HepG2 (cell line): ENCODE measurements at regions not wholly inside any gene's neighbourhood (a gene's known extent, or its start where the extent isn't known, plus 50 kb on each side); places are given as distances from the start of the nearest gene placed in this dataset.
A peak's percentile ranks its signal among the peaks of the same experiment; 100 is the strongest.

ENCODE experiments used
- ATAC-seq: fragments of 200-7000 bp; cut with Tn5 transposase; 3 replicates; pipeline ENCODE4 v1.9.1; 2020; ENCODE audit warnings: mild to moderate bottlenecking, moderate library complexity
- BruUV-seq: library from RNA; stranded (reverse); fragments of 400-500 nt; replicated peaks from 2 replicates; lab custom pipeline; 2021; lab: Mats Ljungman, UMichigan
- CTCF ChIA-PET: fragments of 300-600 bp; formaldehyde crosslinking; extraction: SDS; loops from one replicate; lab custom pipeline; 2021; ENCODE audit warnings: low total read pairs, inconsistent platforms, low intra/inter-chr PET ratio; lab: Yijun Ruan, JAX
- POLR2A ChIA-PET: fragments of 350-600 bp; sonication (Branson Sonifier 250); formaldehyde crosslinking; loops from one replicate; lab custom pipeline; 2020; ENCODE audit warnings: antibody characterized with exemption, inconsistent platforms; lab: Yijun Ruan, JAX
- DNase-seq: peaks from one replicate; pipeline ENCODE4 v3.0.0-alpha.2; 2015; ENCODE audit warnings: low spot score
- FAIRE-seq: peaks from 3 replicates; lab custom pipeline; 2011; peaks lifted over from hg19 to GRCh38; lab: Jason Lieb, UNC
- H2AFZ ChIP-seq: one replicate; pipeline ENCODE4 v1.6.1; 2011; ENCODE audit warnings: low read length, inconsistent platforms
- H3K27ac ChIP-seq: fragments of 300-600 bp; 3 replicates; pipeline ENCODE4 v1.8.0; 2011; ENCODE audit warnings: mixed run types, mild to moderate bottlenecking, mixed read lengths, low read length, inconsistent platforms; ENCODE audit not compliant: insufficient read depth; ENCODE audit errors: extremely low read length
- H3K27me3 ChIP-seq, 2 experiments: fragments of 200-600 bp in 1 of 2; 2 replicates in 1 of 2; 3 replicates in 1 of 2; pipeline versions ENCODE4 v1.6.0 to v1.8.0; 2011; ENCODE audit warnings: low read length in 2 of 2, mild to moderate bottlenecking in 2 of 2, moderate library complexity in 2 of 2, inconsistent platforms in 1 of 2; ENCODE audit not compliant: insufficient read depth in 2 of 2, control insufficient read depth in 1 of 2
- H3K36me3 ChIP-seq, 2 experiments: fragments of 200-600 bp in 1 of 2; replicated peaks in 1 of 2; 2 replicates in 1 of 2; 3 replicates in 1 of 2; pipeline versions ENCODE4 v1.5.1 to v1.8.0; 2011; ENCODE audit warnings: low read length in 2 of 2, inconsistent platforms in 1 of 2; ENCODE audit not compliant: insufficient read depth in 2 of 2, control insufficient read depth in 1 of 2
- H3K4me1 ChIP-seq: 2 replicates; pipeline ENCODE4 v1.5.1; 2012; ENCODE audit warnings: low read length, inconsistent platforms; ENCODE audit not compliant: insufficient read depth
- H3K4me2 ChIP-seq: 2 replicates; pipeline ENCODE4 v1.6.0; 2011; ENCODE audit warnings: low read depth, low read length, inconsistent platforms
- H3K4me3 ChIP-seq, 3 experiments: fragments of 200-600 bp in 1 of 3; sonication (generic), shearing (Covaris generic) in 1 of 3; replicated peaks in 1 of 3; 2 replicates each; pipeline ENCODE4 v1.5.1; 2011 to 2016; ENCODE audit warnings: low read length in 3 of 3, inconsistent platforms in 2 of 3, low read depth in 2 of 3, mild to moderate bottlenecking in 2 of 3, control low read depth in 1 of 3, mixed read lengths in 1 of 3; ENCODE audit not compliant: insufficient read depth in 1 of 3
- H3K79me2 ChIP-seq: one replicate; pipeline ENCODE4 v1.6.1; 2011; ENCODE audit warnings: low read length, inconsistent platforms; ENCODE audit not compliant: insufficient read depth
- H3K9ac ChIP-seq: 2 replicates; pipeline ENCODE4 v1.6.0; 2011; ENCODE audit warnings: mild to moderate bottlenecking, low read depth, low read length, inconsistent platforms; ENCODE audit not compliant: insufficient read depth
- H3K9me3 ChIP-seq: 2 replicates; pipeline ENCODE4 v1.5.1; 2012; ENCODE audit warnings: mild to moderate bottlenecking, low read length
- H4K20me1 ChIP-seq: 2 replicates; pipeline ENCODE4 v1.6.0; 2011; ENCODE audit warnings: inconsistent platforms, mild to moderate bottlenecking, low read length, moderate library complexity; ENCODE audit not compliant: insufficient read depth
- CTCF ChIP-seq: sonication (generic); formaldehyde crosslinking; IDR thresholded peaks from 2 replicates; pipeline ENCODE4 v1.5.0; 2020; ENCODE audit warnings: mild to moderate bottlenecking, missing genetic modification reagents, moderate library complexity
- HDAC2 ChIP-seq: sonication (generic); formaldehyde crosslinking; IDR thresholded peaks from 2 replicates; pipeline ENCODE4 v1.4.0; 2020; ENCODE audit warnings: missing genetic modification reagents
- IKZF5 ChIP-seq: IDR thresholded peaks from 2 replicates; pipeline ENCODE4 v1.6.1; 2018; ENCODE audit warnings: missing genetic modification reagents, mild to moderate bottlenecking, missing compliant biosample characterization
- MAFK ChIP-seq, 2 experiments: IDR thresholded peaks in 1 of 2; conservative IDR thresholded peaks in 1 of 2; 2 replicates each; pipeline ENCODE4 v1.6.1; 2011; ENCODE audit warnings: improper control_type of control experiment in 2 of 2, low read length in 2 of 2
- NR3C1 ChIP-seq: sonication (generic); formaldehyde crosslinking; IDR thresholded peaks from 2 replicates; pipeline ENCODE4 v1.4.0; 2020; ENCODE audit warnings: missing genetic modification reagents
- ZXDC ChIP-seq: sonication (generic); formaldehyde crosslinking; IDR thresholded peaks from 2 replicates; pipeline ENCODE4 v1.5.0; 2020; ENCODE audit warnings: mild to moderate bottlenecking, missing genetic modification reagents
- WGBS: methylation state at CpG from one replicate; pipeline ENCODE4 v1.1.6; 2017; ENCODE audit warnings: low lambda C conversion rate; 5-methylcytosine and 5-hydroxymethylcytosine counted together
- in situ Hi-C: cut with HindIII; loops from 2 replicates; pipeline ENCODE4 v1.10.0; 2017; ENCODE audit warnings: low pct_unique_long_range_greater_than_20kb; ENCODE audit not compliant: extremely low pct_ligation_motif_present
- intact Hi-C: fragments of 100-400 bp; cut with micrococcal nuclease; formaldehyde crosslinking; loops from one replicate; pipeline ENCODE4 v1.10.0; 2022; ENCODE audit not compliant: unreplicated experiment

GRCh38 chr2:49490710-49491109, 336.4 kb upstream of the FSHR start (continued):
- peak; percentile 72 for TF ChIP-seq CTCF (CRISPR knock-in tag)
- no peak for TF ChIP-seq NR3C1 (CRISPR knock-in tag)
- TF ChIP-seq ZXDC (CRISPR knock-in tag), result no peak
- TF ChIP-seq IKZF5, result no peak

- CTCF ChIA-PET, result no interaction called here
- Histone ChIP-seq H3K4me2 (no peak overlapping the region), H3K27me3 (no peaks in the 10 kb centered on the region), H3K4me3 (no peak overlapping the region), H3K4me1 (no peaks in the 10 kb centered on the region), H3K36me3 (no peaks in the 10 kb centered on the region), H3K9me3 (no peaks in the 10 kb centered on the region), H3K79me2 (no peaks in the 10 kb centered on the region), H3K27ac (no peak overlapping the region), H2AFZ (no peak overlapping the region), H3K9ac (no peak overlapping the region), H4K20me1 (no peaks in the 10 kb centered on the region)
- no peak for ATAC-seq
- peak; percentile 7 to 34; a peak in 1 of 4 replicates for TF ChIP-seq MAFK (conservative IDR thresholded peaks at IDR 0.05 in 1 of 2, IDR thresholded peaks at IDR 0.05 in 1 of 2; ENCODE audit: low read length in 2 of 2)
- no peak for TF ChIP-seq HDAC2
- POLR2A ChIA-PET, result no interaction called here
- in situ Hi-C loops (no loop called here), intact Hi-C loops (no loop called here)
- 19% methylated on average over 1 of the region's 1 CpG for WGBS
- no peak for DNase-seq
- no TSS peak for BruUV-seq
- no peak for FAIRE-seq
Measured at GRCh38 chr2:49487139-49487538, 332.8 kb upstream of the FSHR start.
